Suprapubic skin (tissue), 4 donors: ENCODE measurements at regions not wholly inside any gene's neighbourhood (a gene's known extent, or its start where the extent isn't known, plus 50 kb on each side); places are given as distances from the start of the nearest gene placed in this dataset.

ENCODE experiments used
- CTCF ChIP-seq, 2 donors: fragments of 200-600 bp in 1 of 2; fragments of 450-650 bp in 1 of 2; sonication (generic) in 1 of 2; IDR thresholded peaks; one replicate each; pipeline ENCODE4 v1.5.1; 2016 to 2019; ENCODE audit warnings: antibody characterized with exemption in 2 of 2, mild to moderate bottlenecking in 1 of 2, moderate library complexity in 1 of 2
- EP300 ChIP-seq: sonication (generic); formaldehyde crosslinking; IDR thresholded peaks from one replicate; pipeline ENCODE4 v1.6.1; 2017; ENCODE audit warnings: antibody characterized with exemption
- POLR2A ChIP-seq, 2 donors: fragments of 450-650 bp; IDR thresholded peaks; one replicate each; pipeline ENCODE4 v1.6.1; 2017; ENCODE audit warnings: antibody characterized with exemption in 2 of 2, mild to moderate bottlenecking in 2 of 2, moderate library complexity in 2 of 2
- POLR2AphosphoS5 ChIP-seq, 3 donors: sonication (generic); formaldehyde crosslinking; IDR thresholded peaks; one replicate each; pipeline ENCODE4 v1.6.1; 2017; ENCODE audit warnings: antibody characterized with exemption in 3 of 3

DNA sequence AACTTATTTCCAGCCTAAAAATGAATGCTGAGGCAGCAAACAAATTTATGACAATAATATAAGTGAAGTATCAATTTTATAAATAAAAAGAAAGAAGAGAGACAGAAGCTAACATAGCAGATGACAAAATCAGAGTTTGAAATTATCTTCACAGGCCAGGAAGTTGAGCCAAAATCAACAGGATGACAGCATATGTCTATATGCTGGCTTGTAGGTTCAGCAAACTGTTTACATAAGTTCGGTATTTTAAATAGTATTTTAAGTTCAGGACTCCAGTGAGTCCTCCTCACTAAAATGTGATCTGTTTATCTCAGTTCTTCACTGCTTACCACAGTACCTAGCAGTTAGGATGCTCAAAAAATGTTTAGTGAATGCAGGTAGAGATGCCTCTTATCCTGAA, 359.6 kb upstream of the SMC2 start:
- no peak for TF ChIP-seq POLR2A (IDR thresholded peaks at IDR 0.05)
- TF ChIP-seq CTCF (IDR thresholded peaks at IDR 0.05), result no peak
- TF ChIP-seq EP300, result no peak
- TF ChIP-seq POLR2AphosphoS5 (IDR thresholded peaks at IDR 0.05), result no peak
